ENCODE measurements at regions not wholly inside any gene's neighbourhood (a gene's known extent, or its start where the extent isn't known, plus 50 kb on each side); places are given as distances from the start of the nearest gene placed in this dataset.

DNA sequence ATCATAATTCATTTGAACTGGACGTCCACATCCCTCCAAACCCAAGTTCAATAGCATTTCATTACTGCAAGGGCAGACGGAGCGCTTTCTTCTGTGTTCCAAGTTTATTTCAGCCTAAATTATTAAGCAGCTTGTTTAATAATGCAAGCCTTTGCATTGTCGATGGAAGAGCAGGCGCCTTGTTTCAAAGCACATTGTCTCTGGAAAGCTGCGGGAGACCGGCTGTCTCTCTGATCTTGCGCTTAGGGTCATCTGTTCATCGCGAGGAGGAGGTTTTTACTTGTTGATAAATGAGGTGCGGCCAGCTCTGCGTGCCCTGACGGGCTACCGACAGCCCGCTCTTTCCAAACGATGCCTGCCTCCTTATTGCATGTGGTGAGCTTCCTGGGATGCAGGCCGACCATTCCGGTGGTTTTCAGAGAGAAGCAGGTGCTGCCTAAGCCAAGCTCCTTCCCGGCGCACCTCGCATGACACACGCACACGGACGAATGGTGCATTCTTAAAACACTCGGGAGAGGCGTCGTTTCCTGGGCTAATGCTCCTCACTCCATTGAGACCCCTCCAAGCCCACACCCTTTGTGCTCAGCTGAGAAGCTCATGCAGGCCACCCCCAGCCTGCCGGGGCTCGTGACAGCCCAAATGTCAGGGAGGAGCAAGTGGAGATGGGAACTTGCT lies 456.9 kb downstream of the BRD1 start:
- H3K9me3 ChIP-seq (ENCODE audit: low read length): no peaks in the 10 kb centered on the region
- no peak overlapping the region for H2AFZ ChIP-seq (ENCODE audit: low read length)
- no peak for FAIRE-seq
- no peak for DNase-seq (ENCODE audit: low spot score)
- H3K4me2 ChIP-seq (ENCODE audit: low read depth, low read length): no peak overlapping the region
- no peaks in the 10 kb centered on the region for H3K36me3 ChIP-seq (replicated peaks in 1 of 2; ENCODE audit: control insufficient read depth in 1 of 2, insufficient read depth in 2 of 2, low read length in 2 of 2)
- no peak overlapping the region for H3K4me3 ChIP-seq (replicated peaks in 1 of 3; ENCODE audit: insufficient read depth in 1 of 3, low read depth in 2 of 3, low read length in 3 of 3)
- H3K9ac ChIP-seq (ENCODE audit: insufficient read depth, low read depth, low read length): no peak overlapping the region
- H3K4me1 ChIP-seq (ENCODE audit: insufficient read depth, low read length): no peaks in the 10 kb centered on the region
- BruUV-seq (replicated peaks): no TSS peak
- POLR2A ChIA-PET: no interaction called here
- ATAC-seq: no peak
- no peaks in the 10 kb centered on the region for H3K79me2 ChIP-seq (ENCODE audit: insufficient read depth, low read length)
- in situ Hi-C loops (cut with HindIII; ENCODE audit: extremely low pct_ligation_motif_present, low pct_unique_long_range_greater_than_20kb): no loop called here
- WGBS (ENCODE audit: low lambda C conversion rate): 31% methylated on average over 20 of the region's 29 CpGs
- intact Hi-C loops (cut with micrococcal nuclease; ENCODE audit: unreplicated experiment): no loop called here
- TF ChIP-seq MEIS1 (CRISPR knock-in tag; IDR thresholded peaks at IDR 0.05; ENCODE audit: borderline replicate concordance) (no peak), ZNF367 (CRISPR knock-in tag; IDR thresholded peaks at IDR 0.05; ENCODE audit: borderline replicate concordance) (no peak), KDM2A (CRISPR knock-in tag; IDR thresholded peaks at IDR 0.05; ENCODE audit: borderline replicate concordance, low read depth) (no peak), HOXD1 (CRISPR knock-in tag; IDR thresholded peaks at IDR 0.05) (no peak), ZNF543 (CRISPR knock-in tag; IDR thresholded peaks at IDR 0.05) (no peak), ZNF512B (CRISPR knock-in tag; IDR thresholded peaks at IDR 0.05; ENCODE audit: borderline replicate concordance) (no peak), KLF15 (CRISPR knock-in tag; IDR thresholded peaks at IDR 0.05; ENCODE audit: borderline replicate concordance) (no peak), ISX (CRISPR knock-in tag; conservative IDR thresholded peaks at IDR 0.05) (no peak), ZNF232 (CRISPR knock-in tag; IDR thresholded peaks at IDR 0.05; ENCODE audit: borderline replicate concordance) (no peak), MTF1 (CRISPR knock-in tag; IDR thresholded peaks at IDR 0.05) (no peak)
- TF ChIP-seq, protein P1, sequence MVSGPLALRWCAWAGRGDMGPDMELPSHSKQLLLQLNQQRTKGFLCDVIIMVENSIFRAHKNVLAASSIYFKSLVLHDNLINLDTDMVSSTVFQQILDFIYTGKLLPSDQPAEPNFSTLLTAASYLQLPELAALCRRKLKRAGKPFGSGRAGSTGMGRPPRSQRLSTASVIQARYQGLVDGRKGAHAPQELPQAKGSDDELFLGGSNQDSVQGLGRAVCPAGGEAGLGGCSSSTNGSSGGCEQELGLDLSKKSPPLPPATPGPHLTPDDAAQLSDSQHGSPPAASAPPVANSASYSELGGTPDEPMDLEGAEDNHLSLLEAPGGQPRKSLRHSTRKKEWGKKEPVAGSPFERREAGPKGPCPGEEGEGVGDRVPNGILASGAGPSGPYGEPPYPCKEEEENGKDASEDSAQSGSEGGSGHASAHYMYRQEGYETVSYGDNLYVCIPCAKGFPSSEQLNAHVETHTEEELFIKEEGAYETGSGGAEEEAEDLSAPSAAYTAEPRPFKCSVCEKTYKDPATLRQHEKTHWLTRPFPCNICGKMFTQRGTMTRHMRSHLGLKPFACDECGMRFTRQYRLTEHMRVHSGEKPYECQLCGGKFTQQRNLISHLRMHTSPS (CRISPR knock-in tag; IDR thresholded peaks at IDR 0.05; ENCODE audit: low read depth): no peak
- TF ChIP-seq, protein P2, sequence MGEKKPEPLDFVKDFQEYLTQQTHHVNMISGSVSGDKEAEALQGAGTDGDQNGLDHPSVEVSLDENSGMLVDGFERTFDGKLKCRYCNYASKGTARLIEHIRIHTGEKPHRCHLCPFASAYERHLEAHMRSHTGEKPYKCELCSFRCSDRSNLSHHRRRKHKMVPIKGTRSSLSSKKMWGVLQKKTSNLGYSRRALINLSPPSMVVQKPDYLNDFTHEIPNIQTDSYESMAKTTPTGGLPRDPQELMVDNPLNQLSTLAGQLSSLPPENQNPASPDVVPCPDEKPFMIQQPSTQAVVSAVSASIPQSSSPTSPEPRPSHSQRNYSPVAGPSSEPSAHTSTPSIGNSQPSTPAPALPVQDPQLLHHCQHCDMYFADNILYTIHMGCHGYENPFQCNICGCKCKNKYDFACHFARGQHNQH (CRISPR knock-in tag; IDR thresholded peaks at IDR 0.05): no peak
- peaks cover 15 to 57% of the 10 kb centered on the region in 2 experiments; a peak in 4 of 5 replicates for H3K27me3 ChIP-seq (ENCODE audit: control insufficient read depth in 1 of 2, insufficient read depth in 2 of 2, low read length in 2 of 2)
- H4K20me1 ChIP-seq (ENCODE audit: insufficient read depth, low read length): no peaks in the 10 kb centered on the region
- CTCF ChIA-PET (ENCODE audit: low intra/inter-chr PET ratio, low total read pairs): no interaction called here
- no peak overlapping the region for H3K27ac ChIP-seq (ENCODE audit: extremely low read length, insufficient read depth, low read length)

All from HepG2 (cell line).